ENCODE measurements at regions not wholly inside any gene's neighbourhood (a gene's known extent, or its start where the extent isn't known, plus 50 kb on each side); places are given as distances from the start of the nearest gene placed in this dataset.

DNA sequence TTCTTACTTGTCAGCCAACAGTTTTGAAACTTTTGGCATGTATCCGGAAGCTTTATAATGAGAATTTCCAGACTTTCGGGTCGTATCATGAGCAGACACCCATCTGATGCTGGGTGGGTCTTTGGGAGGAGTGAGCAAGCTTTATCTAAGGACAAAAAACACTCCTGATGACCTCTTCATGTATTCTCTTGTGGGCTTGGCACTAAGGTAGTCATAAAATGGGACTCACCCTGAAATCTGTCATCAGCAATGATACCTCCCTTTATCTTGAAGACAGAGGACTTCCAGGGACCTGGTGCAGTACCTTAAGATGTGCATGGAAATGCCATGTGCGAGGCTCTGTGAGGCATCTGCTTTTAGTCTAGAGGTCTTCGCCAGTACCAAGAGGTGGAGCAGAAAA, 346.3 kb upstream of the PPARGC1A start:
- H3K9me3 ChIP-seq (replicated peaks in 1 of 2; ENCODE audit: control insufficient read depth in 1 of 2, insufficient read depth in 1 of 2, low read length in 2 of 2), result no peaks in the 10 kb centered on the region
- H3K36me3 ChIP-seq (replicated peaks in 1 of 2; ENCODE audit: control insufficient read depth in 1 of 2, insufficient read depth in 2 of 2, low read length in 2 of 2), result no peaks in the 10 kb centered on the region
- TF ChIP-seq, protein P1, sequence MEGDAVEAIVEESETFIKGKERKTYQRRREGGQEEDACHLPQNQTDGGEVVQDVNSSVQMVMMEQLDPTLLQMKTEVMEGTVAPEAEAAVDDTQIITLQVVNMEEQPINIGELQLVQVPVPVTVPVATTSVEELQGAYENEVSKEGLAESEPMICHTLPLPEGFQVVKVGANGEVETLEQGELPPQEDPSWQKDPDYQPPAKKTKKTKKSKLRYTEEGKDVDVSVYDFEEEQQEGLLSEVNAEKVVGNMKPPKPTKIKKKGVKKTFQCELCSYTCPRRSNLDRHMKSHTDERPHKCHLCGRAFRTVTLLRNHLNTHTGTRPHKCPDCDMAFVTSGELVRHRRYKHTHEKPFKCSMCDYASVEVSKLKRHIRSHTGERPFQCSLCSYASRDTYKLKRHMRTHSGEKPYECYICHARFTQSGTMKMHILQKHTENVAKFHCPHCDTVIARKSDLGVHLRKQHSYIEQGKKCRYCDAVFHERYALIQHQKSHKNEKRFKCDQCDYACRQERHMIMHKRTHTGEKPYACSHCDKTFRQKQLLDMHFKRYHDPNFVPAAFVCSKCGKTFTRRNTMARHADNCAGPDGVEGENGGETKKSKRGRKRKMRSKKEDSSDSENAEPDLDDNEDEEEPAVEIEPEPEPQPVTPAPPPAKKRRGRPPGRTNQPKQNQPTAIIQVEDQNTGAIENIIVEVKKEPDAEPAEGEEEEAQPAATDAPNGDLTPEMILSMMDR (IDR thresholded peaks at IDR 0.05), result no peak
- H3K9ac ChIP-seq (ENCODE audit: insufficient read depth, low read length, poor library complexity, severe bottlenecking), result no peak overlapping the region
- peaks cover 0 to 2% (median 0%) of the 10 kb centered on the region in 3 donors for H3K27me3 Mint-ChIP-seq (ENCODE audit: low read depth in 3 of 3)
- peaks cover 0 to 5% (median 0%) of the 10 kb centered on the region in 7 donors for H3K9me3 Mint-ChIP-seq
- no peaks in the 10 kb centered on the region for H3K36me3 Mint-ChIP-seq
- no peak overlapping the region for H3K4me3 Mint-ChIP-seq
- no peak overlapping the region for H3K4me2 ChIP-seq (replicated peaks; ENCODE audit: extremely low read depth, low read length, poor library complexity, severe bottlenecking)
- no peaks in the 10 kb centered on the region for H3K4me1 Mint-ChIP-seq
- H3K27ac ChIP-seq (ENCODE audit: low read depth in 1 of 2, low read length in 2 of 2), result no peak overlapping the region
- no peaks in the 10 kb centered on the region for H3K79me2 ChIP-seq (ENCODE audit: insufficient read depth, low read length)
- no peak overlapping the region for H2AFZ ChIP-seq (ENCODE audit: insufficient read depth, low read depth, low read length, poor library complexity, severe bottlenecking)
- no peaks in the 10 kb centered on the region for H3K27me3 ChIP-seq (ENCODE audit: control insufficient read depth in 2 of 2, insufficient read depth in 2 of 2, low read length in 2 of 2)
- no peak overlapping the region for H3K27ac Mint-ChIP-seq
- WGBS (ENCODE audit: insufficient coverage), result 79% methylated on average over 2 of the region's 5 CpGs
- H3K4me3 ChIP-seq (replicated peaks in 1 of 3; ENCODE audit: low read depth in 2 of 3, low read length in 3 of 3), result no peak overlapping the region
- intact Hi-C loops (cut with micrococcal nuclease), result no loop called here
- DNase-seq, result no peak
- H3K4me1 ChIP-seq (ENCODE audit: control insufficient read depth in 1 of 2, insufficient read depth in 2 of 2, low read length in 2 of 2), result no peaks in the 10 kb centered on the region
- no peaks in the 10 kb centered on the region for H4K20me1 ChIP-seq (ENCODE audit: insufficient read depth, low read length)

- Mint-ChIP-seq H3K27me3 (ENCODE audit: low read depth in 3 of 3) (peaks cover 0 to 2% (median 0%) of the 10 kb centered on the region in 3 donors), H3K4me1 (no peaks in the 10 kb centered on the region), H3K36me3 (no peaks in the 10 kb centered on the region), H3K27ac (no peak overlapping the region), H3K9me3 (peaks cover 0 to 5% (median 0%) of the 10 kb centered on the region in 7 donors), H3K4me3 (no peak overlapping the region)
- intact Hi-C loops (cut with micrococcal nuclease), result no loop called here
- no peaks in the 10 kb centered on the region for H4K20me1 ChIP-seq (ENCODE audit: insufficient read depth, low read length)
- no peak overlapping the region for H2AFZ ChIP-seq (ENCODE audit: insufficient read depth, low read depth, low read length, poor library complexity, severe bottlenecking)
- no peaks in the 10 kb centered on the region for H3K27me3 ChIP-seq (ENCODE audit: control insufficient read depth in 2 of 2, insufficient read depth in 2 of 2, low read length in 2 of 2)
- H3K4me2 ChIP-seq (replicated peaks; ENCODE audit: extremely low read depth, low read length, poor library complexity, severe bottlenecking), result no peak overlapping the region
- H3K79me2 ChIP-seq (ENCODE audit: insufficient read depth, low read length), result no peaks in the 10 kb centered on the region
- no peaks in the 10 kb centered on the region for H3K36me3 ChIP-seq (replicated peaks in 1 of 2; ENCODE audit: control insufficient read depth in 1 of 2, insufficient read depth in 2 of 2, low read length in 2 of 2)
- TF ChIP-seq, protein P1 (IDR thresholded peaks at IDR 0.05), result no peak
- no peak overlapping the region for H3K4me3 ChIP-seq (replicated peaks in 1 of 3; ENCODE audit: low read depth in 2 of 3, low read length in 3 of 3)
- no peak overlapping the region for H3K9ac ChIP-seq (ENCODE audit: insufficient read depth, low read length, poor library complexity, severe bottlenecking)
- H3K27ac ChIP-seq (ENCODE audit: low read depth in 1 of 2, low read length in 2 of 2), result no peak overlapping the region
- H3K9me3 ChIP-seq (replicated peaks in 1 of 2; ENCODE audit: control insufficient read depth in 1 of 2, insufficient read depth in 1 of 2, low read length in 2 of 2), result no peaks in the 10 kb centered on the region
- H3K4me1 ChIP-seq (ENCODE audit: control insufficient read depth in 1 of 2, insufficient read depth in 2 of 2, low read length in 2 of 2), result no peaks in the 10 kb centered on the region
- DNase-seq, result no peak
These were observed 345.8 kb upstream of the PPARGC1A start for GRCh38 chr4:24235618-24236017.

Data from CD14-positive monocyte (primary cell).